ENCODE measurements at regions not wholly inside any gene's neighbourhood (a gene's known extent, or its start where the extent isn't known, plus 50 kb on each side); places are given as distances from the start of the nearest gene placed in this dataset.

DNA sequence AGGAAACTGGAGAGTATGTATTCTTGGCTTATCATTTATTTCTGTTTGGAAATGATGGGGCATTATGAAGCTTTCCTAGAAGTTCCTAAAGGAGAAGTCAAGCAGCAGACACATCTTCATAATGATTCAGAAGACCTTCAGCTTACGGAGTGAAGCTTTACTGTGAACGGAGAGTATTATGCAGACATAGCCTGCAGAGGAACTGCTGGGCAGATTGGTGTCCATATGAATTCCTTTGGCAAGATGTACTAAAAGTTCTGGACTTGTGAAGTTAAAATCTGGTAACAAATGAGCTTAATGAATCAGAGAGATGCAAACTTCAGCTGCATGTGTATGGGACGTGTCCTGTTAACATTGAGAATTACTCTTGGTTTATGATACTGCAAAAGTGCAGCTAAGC, 60.1 kb downstream of the NABP1 start:
- no peak for DNase-seq

DNA sequence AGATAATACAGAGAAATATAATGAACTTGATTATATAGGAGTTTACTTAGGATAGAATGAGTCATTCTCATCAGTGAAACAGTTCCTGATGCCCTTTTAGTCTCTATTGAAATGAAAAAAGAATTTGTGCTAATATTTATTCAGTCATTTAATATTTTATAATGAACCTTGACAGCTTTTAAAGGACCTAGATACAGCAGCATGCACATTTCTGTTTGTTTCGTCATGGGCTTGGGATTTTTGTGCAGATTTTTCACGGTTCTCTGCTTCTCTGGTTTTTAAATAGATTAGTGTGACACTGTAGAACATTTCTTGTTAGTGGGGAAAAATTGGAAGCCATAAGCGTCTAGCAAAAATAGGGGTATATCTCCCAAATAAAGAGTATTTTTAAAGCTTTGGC, 60.7 kb downstream of the NABP1 start:
- DNase-seq: no peak

DNA sequence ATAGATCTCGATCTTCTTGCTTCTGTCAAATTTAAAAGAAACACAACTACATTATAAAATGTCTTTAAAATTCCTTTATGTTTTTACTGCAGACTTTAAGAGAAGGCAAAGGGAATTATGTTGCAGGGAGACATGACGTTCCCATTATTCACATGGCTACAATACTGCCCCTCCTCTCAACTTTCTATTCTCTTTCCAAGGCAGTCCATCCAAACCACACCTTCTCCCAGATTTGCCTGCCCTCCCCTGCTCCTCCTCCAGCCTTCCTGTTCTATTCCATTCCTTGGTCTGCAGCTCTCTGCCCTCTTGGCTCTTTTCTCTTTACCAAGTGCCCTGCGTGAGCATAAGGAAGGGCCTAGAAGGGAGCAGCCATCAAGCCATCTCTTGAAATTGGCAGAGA, 61.3 kb downstream of the NABP1 start:
- DNase-seq: no peak

- no peak for DNase-seq
Measured at GRCh38 chr2:191740016-191740419, 62.1 kb downstream of the NABP1 start.

- no peak for DNase-seq
Measured at GRCh38 chr2:191740759-191741158, 62.8 kb downstream of the NABP1 start.

DNA sequence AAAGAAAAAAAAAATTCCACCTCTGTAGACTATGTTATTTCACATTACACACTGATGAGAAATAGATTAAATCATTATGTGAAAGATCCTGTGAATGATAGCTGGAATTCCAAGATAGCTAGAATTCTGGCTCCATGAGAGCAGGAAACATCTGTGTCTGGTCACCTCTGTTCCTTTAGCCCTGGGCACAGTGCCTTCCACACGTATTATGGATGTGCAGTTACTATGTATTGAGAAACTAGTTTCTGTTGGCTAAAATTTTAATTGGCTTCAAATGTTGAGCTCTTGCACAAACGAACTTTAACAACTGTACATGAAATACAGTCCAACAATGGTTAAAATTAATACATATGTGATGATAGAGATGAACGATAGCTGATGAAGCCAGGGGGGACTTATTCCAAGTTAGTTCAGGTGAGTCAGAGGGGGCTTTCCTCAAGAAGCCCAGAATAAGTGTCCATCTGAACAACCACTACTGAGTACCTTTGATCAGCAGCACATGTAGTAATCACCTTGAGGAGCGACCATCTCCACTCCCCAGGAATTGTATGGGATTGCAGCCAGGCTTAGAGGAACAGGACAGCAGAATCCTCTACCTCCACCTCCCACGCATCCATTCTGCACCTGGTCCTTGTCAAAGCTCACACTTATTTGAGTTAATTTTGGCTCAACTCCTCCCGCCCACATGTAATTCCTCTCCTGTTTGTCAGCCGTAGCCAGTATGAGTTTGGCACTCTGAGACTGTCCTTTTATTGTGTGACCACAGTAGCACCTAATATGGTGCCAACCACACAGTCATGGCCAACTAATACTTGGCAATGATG, 68.6 kb downstream of the NABP1 start:
- DNase-seq: no peak

DNA sequence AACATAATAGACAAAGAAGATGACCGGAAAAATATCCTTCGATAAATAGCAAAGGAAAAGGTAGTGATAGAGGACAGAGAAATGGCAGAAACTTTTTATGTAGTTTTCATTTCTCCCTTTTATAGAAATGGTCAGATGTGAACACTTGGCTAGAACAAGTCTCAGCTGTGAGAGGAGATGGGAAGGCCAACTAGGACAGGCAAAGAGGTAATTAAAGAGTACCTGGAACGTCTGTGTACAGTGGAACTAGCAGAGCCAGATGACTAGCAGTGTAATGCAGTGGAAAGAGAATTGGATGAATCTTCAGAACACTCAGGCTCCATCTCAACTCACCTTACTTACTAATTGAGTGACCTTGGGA, 69.2 kb downstream of the NABP1 start:
- no peak for DNase-seq

DNA sequence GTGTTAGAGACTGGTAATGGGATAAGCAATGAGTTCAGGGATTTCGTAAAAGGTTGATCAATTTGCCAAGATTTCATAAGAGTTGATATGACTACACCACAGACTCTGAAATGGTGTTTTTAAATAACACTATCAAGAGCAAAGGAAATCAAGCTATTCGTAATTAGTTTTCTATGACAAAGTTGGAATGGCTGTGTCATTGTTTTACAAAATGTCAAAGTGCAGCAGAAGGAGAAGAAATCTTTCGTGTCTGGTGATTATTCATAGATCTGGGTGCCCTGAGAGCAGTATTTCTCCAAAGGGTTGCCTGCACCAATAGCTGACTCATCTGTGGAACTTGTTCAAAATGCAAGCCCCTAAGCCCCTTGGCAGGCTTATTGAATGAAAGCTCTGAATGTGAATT, 70.1 kb downstream of the NABP1 start:
- DNase-seq: no peak

GRCh38 chr2:191748528-191749180, 70.7 kb downstream of the NABP1 start:
- DNase-seq: no peak

DNA sequence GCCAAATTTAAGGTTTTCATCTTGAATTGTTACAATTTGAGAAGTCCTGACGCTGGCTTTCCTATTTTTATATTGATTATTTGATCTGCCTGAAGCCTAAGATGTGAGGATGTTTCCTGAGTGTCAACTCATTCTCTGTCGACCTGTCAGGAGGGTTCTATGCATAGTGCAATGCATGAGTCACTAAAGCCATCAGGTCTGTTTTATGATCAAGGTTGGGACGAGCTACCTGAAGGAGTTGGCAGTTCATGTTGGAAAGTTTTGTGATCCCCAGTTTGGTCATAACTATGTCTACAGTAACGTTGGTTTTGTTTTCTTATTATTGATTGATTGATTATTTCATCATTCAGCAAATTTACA, 71.2 kb downstream of the NABP1 start:
- no peak for DNase-seq

DNA sequence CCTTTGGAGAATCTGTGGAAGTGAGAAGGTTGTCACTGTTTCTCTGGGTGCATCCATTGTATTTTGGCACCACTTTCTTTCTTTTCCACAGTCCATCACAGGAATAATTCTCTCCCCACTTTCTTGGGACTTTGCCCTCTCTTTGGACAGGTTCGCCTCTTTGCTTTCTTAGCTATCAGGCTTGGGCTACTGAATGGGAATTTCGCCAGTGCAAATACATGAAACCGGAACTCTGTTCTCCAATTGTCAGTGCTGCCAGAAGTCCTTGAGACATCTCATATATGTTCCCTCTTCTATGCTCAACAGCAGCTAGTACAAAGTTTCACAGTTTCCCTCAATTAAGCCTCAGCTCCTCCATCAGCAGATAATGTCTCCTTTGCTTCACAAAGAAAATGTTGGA, 76.2 kb downstream of the NABP1 start:
- DNase-seq: no peak

DNA sequence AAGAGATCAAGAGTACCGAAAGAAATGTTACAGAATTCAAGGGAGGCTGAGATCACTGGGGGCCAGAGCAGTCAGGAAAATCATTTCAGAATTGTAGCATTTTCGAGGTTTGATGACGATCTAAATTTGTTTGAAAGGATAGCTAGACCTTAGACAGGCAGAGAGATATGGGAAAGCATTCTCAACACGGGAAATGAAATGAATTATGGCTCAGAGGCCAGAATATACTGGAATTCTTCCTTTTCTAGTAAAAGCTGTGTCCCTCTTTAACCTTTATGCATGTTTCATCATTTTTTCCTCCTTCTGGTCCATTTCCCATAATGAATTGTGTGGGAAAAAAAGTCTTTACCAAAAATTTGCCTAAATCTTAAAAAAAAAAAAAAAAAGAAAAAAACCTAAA, 78.8 kb downstream of the NABP1 start:
- DNase-seq: no peak

- no peak for DNase-seq
Measured at GRCh38 chr2:191757208-191757607, 79.3 kb downstream of the NABP1 start.

- peak; percentile 31 to 35 for DNase-seq
Measured at GRCh38 chr2:191758518-191759507, 80.9 kb downstream of the NABP1 start.

DNA sequence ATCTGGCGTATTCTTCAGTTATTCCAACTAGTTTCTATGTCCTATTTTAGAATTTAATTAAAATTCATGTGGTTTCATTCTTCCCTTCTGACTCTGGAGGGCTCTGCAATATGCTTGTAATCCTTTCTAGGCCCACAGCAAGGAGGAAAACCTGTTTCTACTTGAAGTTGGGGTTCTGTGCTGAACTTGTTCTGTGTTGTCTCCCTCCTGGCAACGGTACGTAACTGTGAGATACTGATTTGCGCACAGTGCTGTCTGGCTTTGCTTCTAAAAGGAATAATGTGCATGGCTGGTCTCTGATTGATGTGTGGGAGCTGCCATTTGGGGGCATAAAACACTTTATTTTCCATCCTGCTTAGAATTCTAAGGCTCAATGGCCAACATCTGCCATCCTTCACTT, 81.7 kb downstream of the NABP1 start:
- DNase-seq: no peak

DNA sequence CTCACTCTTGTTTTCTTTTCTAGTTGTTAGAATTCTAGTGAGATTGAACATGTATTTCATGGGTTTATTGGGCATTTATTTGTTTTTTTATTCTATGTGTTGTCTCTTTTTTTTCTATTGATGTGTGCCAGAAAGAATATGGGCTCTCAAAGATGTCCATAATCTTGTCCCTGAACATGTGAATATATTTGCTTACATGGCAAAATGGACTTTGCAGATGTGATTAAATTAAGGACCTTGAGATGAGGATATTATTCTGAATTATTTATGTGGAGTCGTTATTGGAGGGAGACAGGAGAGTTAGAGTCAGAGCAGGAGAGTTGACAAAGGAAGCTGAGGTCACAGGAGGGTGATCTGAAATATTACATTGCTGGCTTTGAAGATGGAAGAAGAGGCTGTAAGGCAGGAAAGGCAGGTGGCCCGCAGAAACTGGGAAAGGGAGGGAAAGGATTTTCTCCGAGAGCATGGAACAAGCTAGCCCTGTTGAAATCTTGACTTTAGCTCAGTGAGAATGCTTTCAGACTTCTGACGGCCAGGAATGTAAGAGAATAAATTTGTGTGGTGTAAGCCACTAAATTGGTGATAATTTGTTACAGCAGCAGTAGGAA, 82.8 kb downstream of the NABP1 start:
- no peak for DNase-seq

GRCh38 chr2:191773136-191773535, 73.8 kb downstream of the CAVIN2 start:
- DNase-seq: no peak

DNA sequence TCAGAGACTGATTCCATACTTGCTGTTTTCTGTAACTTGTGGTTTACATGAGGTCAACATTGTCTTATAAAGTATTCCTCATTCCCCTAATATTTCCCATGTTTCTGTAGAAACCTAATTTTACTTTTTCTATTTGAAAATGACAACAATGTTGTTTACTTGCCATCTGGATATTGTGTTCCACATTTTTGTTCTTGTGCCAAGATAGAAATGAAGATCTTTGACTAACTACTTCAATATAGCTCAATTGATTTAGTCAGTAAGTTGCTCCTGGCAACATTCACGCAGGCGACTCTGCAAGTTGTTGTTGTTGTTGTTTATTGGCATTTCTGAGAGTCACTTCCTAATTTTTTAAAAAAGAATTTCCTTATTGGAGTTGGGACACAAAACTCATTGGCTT, 69.5 kb downstream of the CAVIN2 start:
- no peak for DNase-seq

DNA sequence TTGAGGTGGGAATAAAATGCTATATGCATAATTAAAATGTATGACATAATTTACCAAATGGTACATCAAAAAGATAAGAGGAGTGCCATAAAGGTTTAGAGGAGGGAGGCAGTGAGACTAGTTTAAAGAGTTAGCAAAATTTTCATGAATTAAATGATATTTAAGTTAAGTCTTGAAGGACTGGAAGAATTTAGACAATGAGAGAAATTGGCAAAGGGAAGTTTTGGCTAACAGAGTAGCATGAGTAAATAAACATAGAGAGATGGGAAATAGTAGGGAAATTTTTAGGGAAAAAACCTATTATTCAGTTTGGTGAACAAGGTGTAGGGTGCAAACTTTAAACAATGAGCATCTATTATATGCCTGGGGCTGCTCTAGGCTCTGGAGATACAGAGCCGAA, 68.8 kb downstream of the CAVIN2 start:
- no peak for DNase-seq

- DNase-seq: no peak
Measured at GRCh38 chr2:191782351-191782750, 64.5 kb downstream of the CAVIN2 start.

- DNase-seq: no peak
Measured at GRCh38 chr2:191783416-191783815, 63.5 kb downstream of the CAVIN2 start.
